Hindlimb muscle (tissue), 1 donor: ENCODE measurements at regions not wholly inside any gene's neighbourhood (a gene's known extent, or its start where the extent isn't known, plus 50 kb on each side); places are given as distances from the start of the nearest gene placed in this dataset.
A peak's percentile ranks its signal among the peaks of the same experiment; 100 is the strongest.
"Not testable (repeated sequence)": the region's sequence is repeated elsewhere in the genome, so short reads cannot be mapped to it uniquely, and the experiment has no call there.

Experiments
- DNase-seq: peaks from one replicate; pipeline ENCODE4 v3.0.0-alpha.2; 2013

GRCh38 chr4:187692626-187693025 lies 302.9 kb upstream of the ZFP42 start:
- DNase-seq: no peak

- not testable (repeated sequence) for DNase-seq
Observed at GRCh38 chr4:187695531-187695930, 300.0 kb upstream of the ZFP42 start.

- no peak for DNase-seq
Observed at GRCh38 chr4:187711586-187711985, 284.0 kb upstream of the ZFP42 start.

GRCh38 chr4:187714957-187715356 lies 280.6 kb upstream of the ZFP42 start:
- DNase-seq: no peak

GRCh38 chr4:187715466-187715865 lies 280.1 kb upstream of the ZFP42 start:
- DNase-seq: no peak

GRCh38 chr4:187724456-187724855 lies 271.1 kb upstream of the ZFP42 start:
- peak; percentile 61 for DNase-seq

- DNase-seq: no peak
Observed at GRCh38 chr4:187726485-187726884, 269.1 kb upstream of the ZFP42 start.

GRCh38 chr4:187732524-187732923 lies 263.0 kb upstream of the ZFP42 start:
- no peak for DNase-seq

- DNase-seq: no peak
Observed at GRCh38 chr4:187739771-187740170, 255.8 kb upstream of the ZFP42 start.

- no peak for DNase-seq
Observed at GRCh38 chr4:187744911-187745310, 250.7 kb upstream of the ZFP42 start.

GRCh38 chr4:187750652-187751051 lies 244.9 kb upstream of the ZFP42 start:
- DNase-seq: not testable (repeated sequence)

- DNase-seq: no peak
Observed at GRCh38 chr4:187767158-187767557, 228.4 kb upstream of the ZFP42 start.

GRCh38 chr4:187767687-187768086 lies 227.9 kb upstream of the ZFP42 start:
- DNase-seq: no peak

GRCh38 chr4:187770345-187770744 lies 225.2 kb upstream of the ZFP42 start:
- no peak for DNase-seq

- DNase-seq: no peak
Observed at GRCh38 chr4:187777954-187778353, 217.6 kb upstream of the ZFP42 start.

GRCh38 chr4:187780070-187780469 lies 215.5 kb upstream of the ZFP42 start:
- no peak for DNase-seq

- no peak for DNase-seq
Observed at GRCh38 chr4:187782286-187782824, 213.2 kb upstream of the ZFP42 start.

GRCh38 chr4:187786190-187786589 lies 209.4 kb upstream of the ZFP42 start:
- DNase-seq: no peak

GRCh38 chr4:187789078-187789477 lies 206.5 kb upstream of the ZFP42 start:
- DNase-seq: no peak

- DNase-seq: no peak
Observed at GRCh38 chr4:187795737-187796136, 199.8 kb upstream of the ZFP42 start.

GRCh38 chr4:187798385-187798784 lies 197.2 kb upstream of the ZFP42 start:
- no peak for DNase-seq

- no peak for DNase-seq
Observed at GRCh38 chr4:187799735-187800134, 195.8 kb upstream of the ZFP42 start.

- DNase-seq: no peak
Observed at GRCh38 chr4:187811591-187811990, 184.0 kb upstream of the ZFP42 start.

GRCh38 chr4:187814737-187815465 lies 180.7 kb upstream of the ZFP42 start:
- peak; percentile 15 for DNase-seq

- no peak for DNase-seq
Observed at GRCh38 chr4:187826725-187827124, 168.8 kb upstream of the ZFP42 start.
